ENCODE measurements at regions not wholly inside any gene's neighbourhood (a gene's known extent, or its start where the extent isn't known, plus 50 kb on each side); places are given as distances from the start of the nearest gene placed in this dataset.

DNA sequence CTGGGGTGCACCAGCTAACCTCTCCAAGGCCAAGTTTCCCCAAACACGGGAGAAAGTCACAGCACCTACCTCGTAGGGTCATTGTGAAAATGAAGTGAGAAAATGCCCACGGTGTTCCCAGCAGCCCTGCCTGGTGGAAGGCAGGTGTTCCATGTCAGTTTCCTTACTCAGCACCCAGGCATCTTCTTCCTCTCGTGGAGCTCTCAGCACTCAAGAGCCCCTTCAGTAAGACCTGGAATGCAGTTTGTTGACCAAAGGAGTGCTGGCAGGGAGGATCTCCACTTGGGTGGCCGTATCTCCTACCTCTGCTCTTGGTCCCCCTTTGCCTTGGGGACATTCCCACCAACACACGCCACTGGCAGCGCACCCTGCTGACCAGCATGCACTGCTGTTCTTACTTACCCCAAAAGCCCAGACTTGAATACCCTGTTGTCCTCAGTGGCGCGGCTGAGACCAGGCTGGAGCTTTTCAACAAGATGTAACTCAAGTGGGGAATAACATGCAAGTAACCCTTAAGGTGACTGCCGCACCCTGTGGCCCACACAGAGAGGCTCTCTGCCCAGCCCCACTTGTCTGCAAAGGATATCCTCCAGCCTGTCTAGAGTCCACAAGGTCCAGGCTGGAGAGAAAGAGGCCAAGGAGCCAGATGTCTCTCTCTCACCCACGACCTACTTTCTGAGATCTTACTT is 201.2 kb upstream of the TMEM45B start:
- TF ChIP-seq REST (IDR thresholded peaks at IDR 0.05; ENCODE audit: borderline replicate concordance) (no peak), SMC3 (conservative IDR thresholded peaks at IDR 0.05; ENCODE audit: poor library complexity) (no peak), CTCF (IDR thresholded peaks at IDR 0.05; ENCODE audit: poor library complexity, severe bottlenecking) (no peak)
